ENCODE measurements at regions not wholly inside any gene's neighbourhood (a gene's known extent, or its start where the extent isn't known, plus 50 kb on each side); places are given as distances from the start of the nearest gene placed in this dataset.

DNA sequence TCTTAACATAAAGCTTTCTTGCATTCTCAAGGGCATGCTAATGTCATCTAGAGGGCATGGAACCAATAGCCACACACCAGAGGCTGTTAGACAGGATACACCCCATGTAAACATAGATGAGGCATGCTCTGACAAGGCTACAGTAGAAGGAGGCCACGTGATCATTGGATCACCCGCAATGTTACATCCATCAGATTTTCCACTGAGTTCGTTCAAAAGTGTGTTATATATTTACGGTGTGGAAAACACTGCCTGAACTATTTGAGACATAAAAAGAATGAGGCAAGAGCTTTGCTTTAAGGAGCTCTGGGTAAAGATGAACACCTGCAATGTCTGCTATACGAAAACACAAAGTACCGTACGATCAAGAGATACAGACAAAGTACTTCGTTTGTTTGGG, 817.5 kb upstream of the SLC10A2 start:
- TF ChIP-seq GATA2 (IDR thresholded peaks at IDR 0.05; ENCODE audit: low read depth, low read length), result no peak
- no peak for TF ChIP-seq GATA3 (IDR thresholded peaks at IDR 0.05; ENCODE audit: low read depth, low read length)

Data from SH-SY5Y (cell line).